ENCODE measurements at regions not wholly inside any gene's neighbourhood (a gene's known extent, or its start where the extent isn't known, plus 50 kb on each side); places are given as distances from the start of the nearest gene placed in this dataset.

DNA sequence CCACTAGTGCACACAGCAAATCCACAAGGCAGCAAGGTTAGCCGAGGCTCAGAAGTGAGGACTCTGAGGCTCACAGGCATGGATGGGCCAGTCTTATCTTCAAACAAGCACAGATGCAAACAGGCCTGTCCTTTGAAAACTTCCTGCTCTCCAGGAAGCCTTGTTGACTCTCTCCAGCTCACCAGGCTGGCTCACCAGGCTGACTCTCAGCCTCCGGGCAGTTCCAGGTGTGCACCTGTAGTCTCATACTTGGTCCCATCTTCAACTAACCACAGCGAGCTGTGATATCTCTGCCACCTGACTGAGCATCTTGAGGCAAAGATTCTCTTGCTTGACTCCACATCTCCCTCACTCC lies 173.9 kb upstream of the ZMIZ1 start:
- no peak overlapping the region for H3K4me3 ChIP-seq
- no peaks in the 10 kb centered on the region for H3K4me1 ChIP-seq (ENCODE audit: insufficient read depth)
- DNase-seq, result no peak
- no peak overlapping the region for H3K27ac ChIP-seq
- H3K9me3 ChIP-seq, result no peaks in the 10 kb centered on the region
- intact Hi-C loops (cut with DNase I), result no loop called here
- no peaks in the 10 kb centered on the region for H3K27me3 ChIP-seq
- WGBS, 3 donors, result 96 to 100% (median 96%) methylated on average over 3 of the region's 3 CpGs
- H3K36me3 ChIP-seq, result no peaks in the 10 kb centered on the region
- TF ChIP-seq EP300 (IDR thresholded peaks at IDR 0.05), result no peak
- no peak for TF ChIP-seq POLR2A (IDR thresholded peaks at IDR 0.05)
- TF ChIP-seq, protein P1, sequence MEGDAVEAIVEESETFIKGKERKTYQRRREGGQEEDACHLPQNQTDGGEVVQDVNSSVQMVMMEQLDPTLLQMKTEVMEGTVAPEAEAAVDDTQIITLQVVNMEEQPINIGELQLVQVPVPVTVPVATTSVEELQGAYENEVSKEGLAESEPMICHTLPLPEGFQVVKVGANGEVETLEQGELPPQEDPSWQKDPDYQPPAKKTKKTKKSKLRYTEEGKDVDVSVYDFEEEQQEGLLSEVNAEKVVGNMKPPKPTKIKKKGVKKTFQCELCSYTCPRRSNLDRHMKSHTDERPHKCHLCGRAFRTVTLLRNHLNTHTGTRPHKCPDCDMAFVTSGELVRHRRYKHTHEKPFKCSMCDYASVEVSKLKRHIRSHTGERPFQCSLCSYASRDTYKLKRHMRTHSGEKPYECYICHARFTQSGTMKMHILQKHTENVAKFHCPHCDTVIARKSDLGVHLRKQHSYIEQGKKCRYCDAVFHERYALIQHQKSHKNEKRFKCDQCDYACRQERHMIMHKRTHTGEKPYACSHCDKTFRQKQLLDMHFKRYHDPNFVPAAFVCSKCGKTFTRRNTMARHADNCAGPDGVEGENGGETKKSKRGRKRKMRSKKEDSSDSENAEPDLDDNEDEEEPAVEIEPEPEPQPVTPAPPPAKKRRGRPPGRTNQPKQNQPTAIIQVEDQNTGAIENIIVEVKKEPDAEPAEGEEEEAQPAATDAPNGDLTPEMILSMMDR (IDR thresholded peaks at IDR 0.05), result no peak

DNA sequence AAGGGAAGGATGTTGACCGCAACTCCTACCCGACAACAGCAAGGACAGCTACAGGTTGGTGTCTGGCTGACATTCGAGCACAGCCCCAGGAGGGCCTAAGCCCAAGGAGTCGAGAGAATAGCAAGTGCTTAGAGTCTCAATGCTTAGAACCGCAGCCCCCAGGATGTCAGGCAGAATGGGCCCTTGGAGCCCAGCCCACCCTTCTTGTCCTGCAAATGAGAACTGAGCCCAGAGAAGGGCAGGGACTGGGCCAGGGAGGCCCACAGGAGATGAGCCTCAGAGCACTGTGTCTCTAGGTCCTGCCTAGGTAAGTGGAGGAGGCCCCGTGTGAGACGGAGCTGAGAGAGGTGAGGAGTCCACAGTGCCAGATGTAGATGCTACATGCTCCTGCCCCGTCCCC lies 173.3 kb upstream of the ZMIZ1 start:
- DNase-seq, result no peak
- H3K36me3 ChIP-seq, result no peaks in the 10 kb centered on the region

DNA sequence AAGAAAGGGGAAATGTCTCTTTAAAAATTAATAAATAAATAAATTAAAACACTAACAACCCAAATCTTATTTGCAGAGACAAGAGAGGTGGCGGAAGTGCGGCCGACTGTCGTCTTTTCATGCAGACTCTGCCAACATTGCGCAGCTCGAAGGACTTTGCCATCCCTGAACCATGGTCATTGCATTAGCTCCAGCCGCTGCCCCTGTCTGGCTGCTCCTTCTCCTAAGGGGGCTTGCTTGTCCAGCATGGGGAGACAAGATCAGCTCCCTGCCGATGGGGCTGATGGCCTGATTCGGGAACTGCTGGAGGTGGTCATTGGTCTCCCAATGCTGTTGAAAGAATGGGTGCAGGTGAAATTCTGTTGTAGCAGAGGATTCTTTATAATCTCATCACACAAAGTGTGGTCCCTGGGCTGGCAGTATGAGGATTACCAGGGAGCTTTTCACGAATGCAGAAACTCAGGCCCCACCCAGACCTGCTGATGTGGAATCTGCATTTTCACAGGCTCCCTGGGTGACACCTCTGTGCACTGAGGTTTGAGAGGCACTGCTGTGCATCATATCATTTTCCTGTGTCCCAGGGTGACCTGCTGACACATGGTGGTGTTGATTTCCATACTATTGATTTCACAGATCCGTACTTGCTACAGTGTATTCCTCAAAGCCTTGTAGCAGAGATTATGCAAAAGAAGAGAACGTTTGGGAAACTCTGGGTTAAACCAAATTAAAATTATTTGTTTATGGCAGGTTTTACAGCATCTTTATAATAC lies 172.4 kb upstream of the ZMIZ1 start:
- Histone ChIP-seq H3K4me3 (no peak overlapping the region), H3K27me3 (no peaks in the 10 kb centered on the region), H3K27ac (no peak overlapping the region), H3K4me1 (ENCODE audit: insufficient read depth) (peaks cover 2% of the 10 kb centered on the region), H3K36me3 (no peaks in the 10 kb centered on the region), H3K9me3 (no peaks in the 10 kb centered on the region)
- DNase-seq, result no peak
- TF ChIP-seq EP300 (IDR thresholded peaks at IDR 0.05), result no peak
- TF ChIP-seq POLR2A (IDR thresholded peaks at IDR 0.05), result no peak
- TF ChIP-seq, protein P1 (IDR thresholded peaks at IDR 0.05), result no peak
- WGBS, 3 donors, result 71 to 81% (median 81%) methylated on average over 12 of the region's 12 CpGs
- intact Hi-C loops (cut with DNase I), result no loop called here

More for the DNA sequence above, 173.3 kb upstream of the ZMIZ1 start:
- no peaks in the 10 kb centered on the region for H3K27me3 ChIP-seq
- H3K4me1 ChIP-seq (ENCODE audit: insufficient read depth), result peaks cover 2% of the 10 kb centered on the region
- TF ChIP-seq POLR2A (IDR thresholded peaks at IDR 0.05), result no peak
- TF ChIP-seq, protein P1 (IDR thresholded peaks at IDR 0.05), result no peak
- TF ChIP-seq EP300 (IDR thresholded peaks at IDR 0.05), result no peak
- H3K27ac ChIP-seq, result no peak overlapping the region
- H3K9me3 ChIP-seq, result no peaks in the 10 kb centered on the region
- WGBS, 3 donors, result 90 to 93% (median 92%) methylated on average over 8 of the region's 8 CpGs
- intact Hi-C loops (cut with DNase I), result no loop called here
- no peak overlapping the region for H3K4me3 ChIP-seq

DNA sequence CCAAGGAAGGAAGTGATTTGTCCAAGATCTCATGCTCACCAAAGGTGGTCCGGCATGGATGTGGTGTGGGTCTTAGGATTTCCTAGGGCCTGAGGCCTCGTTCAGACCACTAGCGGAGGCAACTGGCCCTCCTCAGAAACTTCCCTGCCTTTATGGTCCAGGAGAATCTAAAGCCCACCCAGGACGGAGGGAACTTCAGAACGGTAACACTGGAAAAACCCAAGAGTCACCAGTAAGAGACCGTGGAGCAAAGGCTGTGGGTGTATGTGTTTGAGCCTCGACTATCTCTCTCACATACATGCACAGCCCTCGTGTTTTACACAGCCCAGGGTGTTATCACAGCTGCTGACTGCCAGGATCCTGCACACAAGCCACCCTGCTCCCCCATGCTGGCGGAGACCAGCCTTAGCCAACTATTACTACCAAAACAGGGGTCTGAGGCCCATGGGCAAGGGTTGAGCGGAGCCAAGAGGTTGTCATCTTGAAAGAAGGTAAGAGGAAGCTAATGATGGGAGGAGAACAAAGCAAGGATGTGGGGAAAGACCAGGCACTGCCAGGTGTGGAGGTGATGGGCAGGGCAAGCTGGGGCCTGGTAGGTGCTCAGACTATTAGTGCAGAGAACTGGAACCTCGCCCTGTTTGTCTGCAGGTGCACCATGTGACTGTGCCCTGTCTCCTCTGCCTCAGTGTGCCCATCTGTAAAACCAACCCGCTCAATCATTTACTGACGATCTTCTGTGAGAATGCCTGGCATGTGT lies 170.2 kb upstream of the ZMIZ1 start:
- WGBS, 3 donors, result 89 to 95% (median 92%) methylated on average over 13 of the region's 13 CpGs
- TF ChIP-seq POLR2A (IDR thresholded peaks at IDR 0.05) (no peak), EP300 (IDR thresholded peaks at IDR 0.05) (no peak)
- TF ChIP-seq, protein P1 (IDR thresholded peaks at IDR 0.05), result no peak

More for the DNA sequence above, 170.2 kb upstream of the ZMIZ1 start:
- Histone ChIP-seq H3K4me1 (ENCODE audit: insufficient read depth) (peaks cover 2% of the 10 kb centered on the region), H3K27ac (no peak overlapping the region), H3K36me3 (no peaks in the 10 kb centered on the region), H3K9me3 (no peaks in the 10 kb centered on the region), H3K4me3 (no peak overlapping the region), H3K27me3 (no peaks in the 10 kb centered on the region)
- DNase-seq, result no peak
- intact Hi-C loops (cut with DNase I), result no loop called here
